ENCODE measurements at regions not wholly inside any gene's neighbourhood (a gene's known extent, or its start where the extent isn't known, plus 50 kb on each side); places are given as distances from the start of the nearest gene placed in this dataset.

- no peak overlapping the region for H3K27ac ChIP-seq (ENCODE audit: low read depth, low read length)
- no peak for ATAC-seq
- H4K20me1 ChIP-seq (ENCODE audit: insufficient read depth) = no peaks in the 10 kb centered on the region
- H3K9me2 ChIP-seq (ENCODE audit: insufficient read depth) = no peaks in the 10 kb centered on the region
- H3K4me3 ChIP-seq (replicated peaks in 1 of 2; ENCODE audit: low read depth in 1 of 2, low read length in 2 of 2) = no peak overlapping the region
- no peak for DNase-seq (ENCODE audit: low read depth, low spot score)
- no peaks in the 10 kb centered on the region for H3K79me2 ChIP-seq (ENCODE audit: insufficient read depth, low read length)
- POLR2A ChIA-PET = no interaction called here
- H3K27me3 ChIP-seq (ENCODE audit: insufficient read depth, low read length) = no peaks in the 10 kb centered on the region
- H3K4me2 ChIP-seq (ENCODE audit: low read length) = no peak overlapping the region
- intact Hi-C loops (cut with micrococcal nuclease) = no loop called here
- H3K9ac ChIP-seq (ENCODE audit: low read length) = no peak overlapping the region
- H3K4me1 ChIP-seq (ENCODE audit: control insufficient read depth in 1 of 2, insufficient read depth in 2 of 2, low read length in 2 of 2) = no peaks in the 10 kb centered on the region
- no peaks in the 10 kb centered on the region for H3K9me3 ChIP-seq (ENCODE audit: control insufficient read depth in 1 of 2, insufficient read depth in 1 of 2, low read depth in 1 of 2, low read length in 2 of 2)
- no peak overlapping the region for H2AFZ ChIP-seq (ENCODE audit: low read depth, low read length, poor library complexity, severe bottlenecking)
- CTCF ChIA-PET = no interaction called here
- no peak for TF ChIP-seq SP1 (IDR thresholded peaks at IDR 0.05; ENCODE audit: low read depth)
- TF ChIP-seq ELF1 (IDR thresholded peaks at IDR 0.05; ENCODE audit: borderline replicate concordance, low read depth) = no peak
- TF ChIP-seq, protein P1, sequence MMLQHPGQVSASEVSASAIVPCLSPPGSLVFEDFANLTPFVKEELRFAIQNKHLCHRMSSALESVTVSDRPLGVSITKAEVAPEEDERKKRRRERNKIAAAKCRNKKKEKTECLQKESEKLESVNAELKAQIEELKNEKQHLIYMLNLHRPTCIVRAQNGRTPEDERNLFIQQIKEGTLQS (IDR thresholded peaks at IDR 0.05) = no peak
- TF ChIP-seq MAX (IDR thresholded peaks at IDR 0.05) = no peak
- TF ChIP-seq, protein P2, sequence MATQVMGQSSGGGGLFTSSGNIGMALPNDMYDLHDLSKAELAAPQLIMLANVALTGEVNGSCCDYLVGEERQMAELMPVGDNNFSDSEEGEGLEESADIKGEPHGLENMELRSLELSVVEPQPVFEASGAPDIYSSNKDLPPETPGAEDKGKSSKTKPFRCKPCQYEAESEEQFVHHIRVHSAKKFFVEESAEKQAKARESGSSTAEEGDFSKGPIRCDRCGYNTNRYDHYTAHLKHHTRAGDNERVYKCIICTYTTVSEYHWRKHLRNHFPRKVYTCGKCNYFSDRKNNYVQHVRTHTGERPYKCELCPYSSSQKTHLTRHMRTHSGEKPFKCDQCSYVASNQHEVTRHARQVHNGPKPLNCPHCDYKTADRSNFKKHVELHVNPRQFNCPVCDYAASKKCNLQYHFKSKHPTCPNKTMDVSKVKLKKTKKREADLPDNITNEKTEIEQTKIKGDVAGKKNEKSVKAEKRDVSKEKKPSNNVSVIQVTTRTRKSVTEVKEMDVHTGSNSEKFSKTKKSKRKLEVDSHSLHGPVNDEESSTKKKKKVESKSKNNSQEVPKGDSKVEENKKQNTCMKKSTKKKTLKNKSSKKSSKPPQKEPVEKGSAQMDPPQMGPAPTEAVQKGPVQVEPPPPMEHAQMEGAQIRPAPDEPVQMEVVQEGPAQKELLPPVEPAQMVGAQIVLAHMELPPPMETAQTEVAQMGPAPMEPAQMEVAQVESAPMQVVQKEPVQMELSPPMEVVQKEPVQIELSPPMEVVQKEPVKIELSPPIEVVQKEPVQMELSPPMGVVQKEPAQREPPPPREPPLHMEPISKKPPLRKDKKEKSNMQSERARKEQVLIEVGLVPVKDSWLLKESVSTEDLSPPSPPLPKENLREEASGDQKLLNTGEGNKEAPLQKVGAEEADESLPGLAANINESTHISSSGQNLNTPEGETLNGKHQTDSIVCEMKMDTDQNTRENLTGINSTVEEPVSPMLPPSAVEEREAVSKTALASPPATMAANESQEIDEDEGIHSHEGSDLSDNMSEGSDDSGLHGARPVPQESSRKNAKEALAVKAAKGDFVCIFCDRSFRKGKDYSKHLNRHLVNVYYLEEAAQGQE (IDR thresholded peaks at IDR 0.05; ENCODE audit: low read depth) = no peak
- TF ChIP-seq EGR1 (IDR thresholded peaks at IDR 0.05; ENCODE audit: low read depth) = no peak
- no peak for TF ChIP-seq EZH2 (IDR thresholded peaks at IDR 0.05)
- RAD21 ChIA-PET (ENCODE audit: low non-redundant PET in 1 of 2, low total read pairs in 2 of 2, uncharacterized antibody in 2 of 2, unreplicated experiment in 2 of 2) = no interaction called here
- no TSS peak for BruUV-seq (replicated peaks)
- no peaks in the 10 kb centered on the region for H3K36me3 ChIP-seq (ENCODE audit: control insufficient read depth in 1 of 2, insufficient read depth in 2 of 2, low read length in 2 of 2)
Observed at GRCh38 chr2:16852651-16853050, 187.0 kb upstream of the CYRIA start.

DNA sequence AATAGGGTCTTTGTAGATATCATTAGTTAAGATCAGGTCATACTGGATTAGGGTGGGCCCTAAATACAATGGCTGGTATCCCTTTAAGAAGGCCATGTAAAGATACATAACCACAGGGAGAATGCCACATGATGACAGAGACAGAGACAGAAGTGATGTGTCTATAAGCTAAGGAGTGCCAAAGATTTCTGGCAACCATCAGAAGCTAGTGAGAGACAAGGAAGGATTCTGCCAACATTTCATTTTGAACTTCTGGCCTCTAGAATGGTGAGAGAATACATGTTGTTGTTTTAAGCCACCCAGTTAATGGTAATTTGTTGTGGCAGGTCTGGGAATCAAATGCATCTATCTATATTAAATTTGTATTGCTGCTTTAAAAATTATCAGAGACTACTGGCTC, 185.5 kb upstream of the CYRIA start:
- Histone ChIP-seq H3K79me2 (ENCODE audit: insufficient read depth, low read length) (no peaks in the 10 kb centered on the region), H3K9me2 (ENCODE audit: insufficient read depth) (no peaks in the 10 kb centered on the region), H3K9ac (ENCODE audit: low read length) (no peak overlapping the region), H3K27ac (ENCODE audit: low read depth, low read length) (no peak overlapping the region), H2AFZ (ENCODE audit: low read depth, low read length, poor library complexity, severe bottlenecking) (no peak overlapping the region), H3K4me2 (ENCODE audit: low read length) (no peak overlapping the region), H4K20me1 (ENCODE audit: insufficient read depth) (no peaks in the 10 kb centered on the region), H3K27me3 (ENCODE audit: insufficient read depth, low read length) (no peaks in the 10 kb centered on the region), H3K4me3 (replicated peaks in 1 of 2; ENCODE audit: low read depth in 1 of 2, low read length in 2 of 2) (no peak overlapping the region), H3K36me3 (ENCODE audit: control insufficient read depth in 1 of 2, insufficient read depth in 2 of 2, low read length in 2 of 2) (no peaks in the 10 kb centered on the region), H3K9me3 (ENCODE audit: control insufficient read depth in 1 of 2, insufficient read depth in 1 of 2, low read depth in 1 of 2, low read length in 2 of 2) (no peaks in the 10 kb centered on the region), H3K4me1 (ENCODE audit: control insufficient read depth in 1 of 2, insufficient read depth in 2 of 2, low read length in 2 of 2) (no peaks in the 10 kb centered on the region)
- ChIA-PET POLR2A (no interaction called here), CTCF (no interaction called here), RAD21 (ENCODE audit: low non-redundant PET in 1 of 2, low total read pairs in 2 of 2, uncharacterized antibody in 2 of 2, unreplicated experiment in 2 of 2) (no interaction called here)
- intact Hi-C loops (cut with micrococcal nuclease) = no loop called here
- ATAC-seq (no peak), DNase-seq (ENCODE audit: low read depth, low spot score) (no peak)
- no TSS peak for BruUV-seq (replicated peaks)
- no peak for TF ChIP-seq RAD21 (IDR thresholded peaks at IDR 0.05; ENCODE audit: low read depth)
- no peak for TF ChIP-seq CBX3 (IDR thresholded peaks at IDR 0.05; ENCODE audit: low read depth)
- no peak for TF ChIP-seq POLR2A (IDR thresholded peaks at IDR 0.05; ENCODE audit: borderline replicate concordance, extremely low read depth, insufficient read depth, insufficient read length)
- no peak for TF ChIP-seq JUND (IDR thresholded peaks at IDR 0.05)
- no peak for TF ChIP-seq SIN3A (IDR thresholded peaks at IDR 0.05; ENCODE audit: low read depth)
- TF ChIP-seq TCF7L2 (IDR thresholded peaks at IDR 0.05; ENCODE audit: borderline replicate concordance, extremely low read depth, insufficient read depth, insufficient read length) = no peak
- TF ChIP-seq CEBPB (IDR thresholded peaks at IDR 0.05; ENCODE audit: low read depth) = no peak
- no peak for TF ChIP-seq SRF (IDR thresholded peaks at IDR 0.05; ENCODE audit: low read depth)
- TF ChIP-seq EGR1 (IDR thresholded peaks at IDR 0.05; ENCODE audit: low read depth) = no peak
- no peak for TF ChIP-seq EZH2 (IDR thresholded peaks at IDR 0.05)
- TF ChIP-seq EZH2phosphoT487 (IDR thresholded peaks at IDR 0.05; ENCODE audit: borderline replicate concordance) = no peak
- TF ChIP-seq FOSL1 (IDR thresholded peaks at IDR 0.05; ENCODE audit: low read depth) = no peak
- TF ChIP-seq ZNF274 (IDR thresholded peaks at IDR 0.05; ENCODE audit: low read depth, low read length) = no peak

All from HCT116 (cell line).